ENCODE measurements at regions not wholly inside any gene's neighbourhood (a gene's known extent, or its start where the extent isn't known, plus 50 kb on each side); places are given as distances from the start of the nearest gene placed in this dataset.
"Not testable (repeated sequence)": the region's sequence is repeated elsewhere in the genome, so short reads cannot be mapped to it uniquely, and the experiment has no call there.

DNA sequence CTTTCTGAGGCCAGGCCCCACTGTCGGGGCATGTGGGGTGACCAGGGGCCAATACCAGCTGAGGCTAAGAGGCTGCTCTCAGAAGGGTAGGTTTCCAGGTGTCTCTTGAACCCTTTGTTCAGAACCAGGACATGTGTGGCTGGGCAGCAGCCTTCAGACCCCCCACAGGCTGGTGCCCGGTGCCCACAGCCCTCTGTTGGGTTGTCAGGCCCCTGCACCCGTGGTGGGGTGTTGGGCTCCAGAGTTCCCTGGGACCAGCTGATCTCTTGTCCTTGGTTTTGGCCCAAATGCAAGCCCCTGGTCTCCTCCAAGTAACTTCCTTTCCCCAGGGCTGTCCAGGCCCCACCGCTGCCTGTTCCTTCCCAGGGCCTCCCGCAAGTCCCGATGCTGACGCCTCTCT lies 226.0 kb downstream of the TMEM121 start:
- not testable (repeated sequence) for DNase-seq (ENCODE audit: low spot score)

DNA sequence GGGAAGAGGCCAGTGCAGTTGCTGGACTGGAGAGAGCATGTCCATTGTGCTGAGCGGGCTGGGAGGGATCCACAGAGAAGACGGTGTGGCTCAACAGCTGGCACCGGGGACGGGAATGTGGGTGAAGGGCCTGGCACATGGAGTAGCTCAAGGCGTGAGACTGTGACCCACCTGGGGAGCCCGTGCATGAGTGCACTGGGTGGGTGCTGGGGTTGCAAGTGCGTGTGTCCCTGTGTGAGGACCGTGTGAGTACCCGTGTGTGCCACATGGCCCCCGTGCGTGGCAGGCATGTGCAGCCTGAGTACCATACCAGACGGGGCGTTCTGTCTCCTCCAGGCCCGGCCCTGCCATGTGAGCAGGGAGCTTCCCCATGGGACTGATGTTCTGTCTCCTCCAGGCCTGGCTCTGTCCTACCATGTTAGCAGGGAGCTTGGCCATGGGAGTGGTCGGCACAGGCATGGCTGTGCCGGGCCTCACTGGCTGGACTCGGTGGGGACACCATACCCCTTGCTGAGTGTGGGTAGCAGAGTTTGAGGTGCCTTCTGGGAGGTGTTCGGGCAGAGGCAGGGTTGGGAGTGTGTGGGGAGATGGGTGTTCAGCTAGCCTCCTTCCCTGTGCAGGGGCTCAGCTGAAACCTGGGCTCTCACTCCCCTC lies 234.4 kb downstream of the TMEM121 start:
- no peak for DNase-seq (ENCODE audit: low spot score)

DNA sequence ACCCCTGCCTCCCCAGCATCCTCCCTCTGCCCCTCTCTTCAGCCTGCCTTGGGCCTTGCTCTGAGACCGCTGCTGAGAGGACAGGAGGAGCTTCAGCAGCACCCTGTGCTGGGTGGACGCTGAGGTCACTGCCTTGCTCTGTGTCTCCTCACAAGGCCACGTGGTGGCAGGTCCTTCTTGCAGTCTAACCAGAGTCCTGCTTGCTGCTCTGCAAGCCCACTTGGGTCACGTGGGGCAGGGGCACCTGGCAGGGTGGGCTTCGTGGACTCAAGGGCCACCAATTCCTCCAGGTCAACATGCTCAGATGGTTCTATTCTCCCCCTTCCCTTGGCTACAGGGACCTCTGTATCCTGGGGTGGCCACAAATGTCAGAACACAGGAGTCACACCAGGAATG lies 235.0 kb downstream of the TMEM121 start:
- DNase-seq (ENCODE audit: low spot score) = not testable (repeated sequence)

DNA sequence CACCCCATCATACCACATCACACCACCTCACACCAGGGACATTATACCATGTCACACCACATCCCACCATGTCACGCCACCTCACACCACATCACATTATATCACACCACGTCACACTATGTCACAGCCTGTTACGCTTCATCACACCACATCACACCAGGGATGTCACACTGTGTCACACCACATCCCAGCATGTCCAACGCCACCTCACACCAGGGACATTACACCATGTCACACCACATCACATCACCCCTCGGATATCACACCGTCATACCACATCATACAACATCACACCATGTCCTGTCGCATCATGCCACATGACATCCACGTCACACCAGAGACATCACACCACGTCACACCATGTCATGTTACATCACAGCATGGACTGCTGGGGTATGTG lies 235.5 kb downstream of the TMEM121 start:
- DNase-seq (ENCODE audit: low spot score) = no peak

DNA sequence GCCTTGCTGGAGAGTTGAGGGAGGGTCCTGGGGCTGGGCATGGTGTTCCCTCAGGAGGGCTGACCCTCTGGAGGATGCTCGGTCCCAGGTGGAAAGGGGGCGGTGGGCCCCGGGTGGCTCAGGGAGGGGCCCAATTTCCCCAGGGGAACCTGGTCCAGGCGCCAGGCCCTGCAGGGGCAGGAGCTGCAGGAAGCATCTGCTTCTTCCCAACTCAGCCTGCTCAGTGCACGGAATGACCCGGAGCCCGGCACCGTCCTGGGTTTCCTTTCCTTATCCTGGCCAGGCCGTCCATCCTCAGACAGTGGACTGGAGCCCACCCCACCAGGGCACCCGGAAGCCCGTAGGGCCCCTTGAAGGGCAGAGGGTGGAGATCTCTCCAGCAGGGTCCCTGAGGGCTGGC lies 235.9 kb downstream of the TMEM121 start:
- not testable (repeated sequence) for DNase-seq (ENCODE audit: low spot score)

DNA sequence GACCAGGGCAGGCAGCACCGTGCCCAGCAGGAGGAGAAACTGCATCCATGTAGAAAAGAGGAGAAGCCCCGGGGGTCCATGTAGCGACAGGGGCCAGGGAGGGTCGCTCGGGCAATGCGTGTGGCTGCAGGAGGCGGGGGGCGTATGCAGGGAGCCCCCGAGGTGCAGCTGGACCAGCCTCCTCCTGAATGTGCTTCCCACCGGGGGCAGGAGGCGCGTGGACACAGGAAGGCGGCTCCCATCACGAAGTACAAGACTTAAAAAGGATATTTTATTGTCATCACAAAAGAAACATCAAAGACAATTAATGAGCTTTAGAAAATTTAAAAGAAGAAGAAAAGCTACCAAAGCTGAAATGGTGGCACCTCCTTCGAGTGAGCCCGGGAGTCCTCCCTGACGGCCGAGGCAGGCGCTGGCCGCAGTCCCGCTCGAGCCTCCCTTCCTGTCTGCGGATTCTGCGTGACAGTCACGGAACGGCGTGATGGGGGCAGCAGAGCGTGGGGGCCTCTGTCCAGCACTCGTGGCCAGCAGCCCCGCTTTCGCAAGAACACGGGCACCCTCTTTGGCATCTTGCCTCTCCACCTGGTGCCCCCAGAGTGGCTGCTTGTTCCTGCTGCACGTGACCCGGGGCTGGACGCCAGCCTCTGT lies 238.0 kb downstream of the TMEM121 start:
- not testable (repeated sequence) for DNase-seq (ENCODE audit: low spot score)

DNA sequence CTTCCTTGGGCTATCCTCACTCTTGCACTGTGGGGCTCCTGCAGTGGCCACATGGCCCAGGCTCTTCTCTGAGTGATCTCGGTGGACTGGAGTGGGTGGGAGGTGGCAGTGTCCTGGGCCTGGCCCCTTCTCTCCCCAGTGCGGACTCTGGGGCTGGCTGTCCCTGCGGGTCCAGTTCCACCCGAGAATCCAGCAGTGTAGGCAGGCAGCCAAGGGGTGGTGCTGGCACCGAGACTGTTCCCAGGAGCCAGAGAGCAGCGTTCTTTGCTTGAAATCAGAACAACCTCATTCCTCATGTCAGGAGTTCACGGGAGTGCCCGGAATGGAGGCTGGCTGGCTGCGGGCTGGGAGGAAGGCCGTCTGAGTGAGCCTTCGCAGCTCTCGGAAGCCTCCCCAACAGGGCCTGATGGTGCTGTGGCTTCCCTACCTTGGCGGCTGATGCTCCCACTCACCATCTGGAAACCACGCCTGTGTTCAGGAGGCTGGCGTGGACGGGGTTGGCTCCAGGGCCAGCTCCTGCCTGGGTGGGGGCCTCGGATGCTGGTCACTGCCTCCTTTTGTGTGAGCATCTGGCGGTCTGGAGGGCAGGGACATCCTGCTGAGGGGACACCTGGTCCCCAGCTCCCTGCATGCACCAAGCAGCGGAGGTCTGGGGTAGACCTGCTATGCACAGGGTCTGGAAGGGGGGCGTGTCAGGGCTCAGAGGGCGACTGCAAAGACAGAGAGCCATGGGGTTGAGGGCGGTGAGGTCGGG lies 238.9 kb downstream of the TMEM121 start:
- DNase-seq (ENCODE audit: low spot score) = not testable (repeated sequence)

DNA sequence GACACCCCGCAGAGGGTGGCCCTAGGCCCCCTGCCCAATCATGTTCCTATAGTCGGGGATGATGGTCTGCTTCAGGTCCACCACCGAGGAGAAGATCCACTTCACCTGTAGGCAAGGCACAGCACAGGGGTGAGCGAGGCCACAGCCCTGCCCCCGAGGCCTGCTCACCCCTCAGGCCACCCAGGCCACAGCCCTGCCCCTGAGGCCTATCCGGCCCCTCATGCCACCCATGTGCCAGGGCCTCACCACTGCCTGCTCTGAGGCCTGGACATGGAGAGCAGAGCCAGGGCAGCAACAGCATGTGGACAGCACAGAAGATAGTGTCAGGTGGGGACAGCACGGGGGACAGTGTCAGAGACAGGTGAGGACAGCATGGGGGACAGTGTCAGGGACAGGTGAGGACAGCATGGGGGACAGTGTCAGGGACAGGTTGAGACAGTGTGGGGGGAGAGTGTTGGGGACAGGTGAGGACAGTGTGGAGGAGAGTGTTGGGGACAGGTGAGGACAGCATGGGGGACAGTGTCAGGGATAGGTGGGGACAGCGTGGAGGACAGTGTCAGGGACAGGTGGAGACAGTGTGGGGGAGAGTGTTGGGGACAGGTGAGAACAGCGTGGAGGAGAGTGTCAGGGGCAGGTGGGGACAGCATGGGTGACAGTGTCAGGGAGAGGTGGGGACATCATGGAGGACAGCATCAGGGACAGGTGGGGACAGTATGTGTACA lies 239.7 kb downstream of the TMEM121 start:
- no peak for DNase-seq (ENCODE audit: low spot score)

DNA sequence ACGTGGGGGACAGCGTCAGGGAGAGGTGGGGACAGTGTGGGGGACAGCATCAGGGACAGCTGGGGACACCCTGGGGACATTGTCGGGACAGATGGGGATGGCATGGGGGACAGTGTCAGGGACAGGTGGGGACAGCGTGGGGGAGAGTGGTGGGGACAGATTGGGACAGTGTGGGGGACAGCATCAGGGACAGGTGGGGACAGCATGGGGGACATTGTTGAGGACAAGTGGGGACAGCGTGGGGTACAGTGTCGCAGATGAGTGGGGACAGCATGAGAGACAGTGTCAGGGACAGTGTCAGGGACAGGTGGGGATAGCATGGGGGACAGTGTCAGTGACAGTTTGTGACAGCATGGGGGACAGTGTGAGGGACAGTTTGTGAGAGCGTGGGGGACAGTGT lies 240.9 kb downstream of the TMEM121 start:
- DNase-seq (ENCODE audit: low spot score) = no peak

DNA sequence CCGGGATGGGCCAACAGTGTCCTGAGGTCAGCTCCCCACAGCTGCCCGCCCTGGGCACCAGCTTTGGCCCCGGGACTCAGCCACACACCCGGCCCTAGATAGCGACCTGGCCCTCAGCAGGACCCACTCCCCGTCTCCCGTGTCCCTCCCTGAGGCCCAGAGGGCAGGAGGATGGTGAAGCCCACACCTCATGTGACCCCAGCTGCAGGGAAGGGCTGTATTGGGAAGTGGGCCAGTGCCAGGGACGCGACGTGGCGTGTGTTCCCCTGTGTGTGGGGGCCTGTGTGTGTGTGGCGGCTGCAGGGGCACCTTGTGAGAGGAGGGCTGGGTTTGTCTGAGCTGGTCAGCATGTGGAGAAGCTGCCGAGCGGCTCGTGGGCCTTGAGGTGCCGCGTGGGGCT lies 241.7 kb downstream of the TMEM121 start:
- DNase-seq (ENCODE audit: low spot score) = not testable (repeated sequence)

DNA sequence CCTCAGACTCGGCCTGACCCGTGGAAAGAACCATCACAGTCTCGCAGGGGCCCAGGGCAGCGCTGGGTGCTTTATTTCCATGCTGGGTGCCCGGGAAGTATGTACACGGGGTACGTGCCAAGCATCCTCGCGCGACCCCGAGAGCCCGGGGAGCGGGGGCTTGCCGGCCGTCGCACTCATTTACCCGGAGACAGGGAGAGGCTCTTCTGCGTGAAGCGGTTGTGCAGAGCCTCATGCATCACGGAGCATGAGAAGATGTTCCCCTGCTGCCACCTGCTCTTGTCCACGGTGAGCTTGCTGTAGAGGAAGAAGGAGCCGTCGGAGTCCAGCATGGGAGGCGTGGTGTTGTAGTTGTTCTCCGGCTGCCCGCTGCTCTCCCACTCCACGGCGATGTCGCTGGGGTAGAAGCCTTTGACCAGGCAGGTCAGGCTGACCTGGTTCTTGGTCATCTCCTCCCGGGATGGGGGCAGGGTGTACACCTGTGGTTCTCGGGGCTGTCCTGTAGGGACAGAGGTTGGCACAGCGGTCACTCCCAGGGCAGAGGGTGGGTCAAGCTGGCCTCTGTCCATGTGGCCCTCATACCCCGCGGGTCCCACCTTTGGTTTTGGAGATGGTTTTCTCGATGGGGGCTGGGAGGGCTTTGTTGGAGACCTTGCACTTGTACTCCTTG lies 242.8 kb downstream of the TMEM121 start:
- DNase-seq (ENCODE audit: low spot score) = not testable (repeated sequence)

DNA sequence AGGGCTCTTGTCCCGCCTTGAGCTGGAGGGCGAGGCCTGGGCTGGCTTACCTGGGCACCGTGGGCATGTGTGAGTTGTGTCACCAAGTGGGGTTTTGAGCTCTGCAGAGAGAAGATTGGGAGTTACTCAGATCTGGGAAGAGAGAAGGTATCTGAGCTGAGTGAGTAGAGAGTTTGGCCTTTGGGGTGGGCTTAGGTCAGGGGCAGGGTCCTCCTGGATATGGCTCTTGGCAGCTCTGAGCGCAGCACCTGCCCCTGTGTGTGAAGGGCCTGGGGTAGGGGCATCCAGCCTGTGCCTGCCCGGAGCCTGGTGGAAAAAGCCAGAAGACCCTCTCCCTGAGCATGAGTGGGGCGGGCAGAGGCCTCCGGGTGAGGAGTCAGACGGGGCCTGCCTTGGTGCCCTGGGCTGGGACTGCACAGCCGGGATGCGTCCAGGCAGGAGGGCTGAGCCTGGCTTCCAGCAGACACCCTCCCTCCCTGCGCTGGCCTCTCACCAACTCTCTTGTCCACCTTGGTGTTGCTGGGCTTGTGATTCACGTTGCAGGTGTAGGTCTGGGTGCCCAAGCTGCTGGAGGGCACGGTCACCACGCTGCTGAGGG lies 244.3 kb downstream of the TMEM121 start:
- DNase-seq (ENCODE audit: low spot score) = not testable (repeated sequence)

DNA sequence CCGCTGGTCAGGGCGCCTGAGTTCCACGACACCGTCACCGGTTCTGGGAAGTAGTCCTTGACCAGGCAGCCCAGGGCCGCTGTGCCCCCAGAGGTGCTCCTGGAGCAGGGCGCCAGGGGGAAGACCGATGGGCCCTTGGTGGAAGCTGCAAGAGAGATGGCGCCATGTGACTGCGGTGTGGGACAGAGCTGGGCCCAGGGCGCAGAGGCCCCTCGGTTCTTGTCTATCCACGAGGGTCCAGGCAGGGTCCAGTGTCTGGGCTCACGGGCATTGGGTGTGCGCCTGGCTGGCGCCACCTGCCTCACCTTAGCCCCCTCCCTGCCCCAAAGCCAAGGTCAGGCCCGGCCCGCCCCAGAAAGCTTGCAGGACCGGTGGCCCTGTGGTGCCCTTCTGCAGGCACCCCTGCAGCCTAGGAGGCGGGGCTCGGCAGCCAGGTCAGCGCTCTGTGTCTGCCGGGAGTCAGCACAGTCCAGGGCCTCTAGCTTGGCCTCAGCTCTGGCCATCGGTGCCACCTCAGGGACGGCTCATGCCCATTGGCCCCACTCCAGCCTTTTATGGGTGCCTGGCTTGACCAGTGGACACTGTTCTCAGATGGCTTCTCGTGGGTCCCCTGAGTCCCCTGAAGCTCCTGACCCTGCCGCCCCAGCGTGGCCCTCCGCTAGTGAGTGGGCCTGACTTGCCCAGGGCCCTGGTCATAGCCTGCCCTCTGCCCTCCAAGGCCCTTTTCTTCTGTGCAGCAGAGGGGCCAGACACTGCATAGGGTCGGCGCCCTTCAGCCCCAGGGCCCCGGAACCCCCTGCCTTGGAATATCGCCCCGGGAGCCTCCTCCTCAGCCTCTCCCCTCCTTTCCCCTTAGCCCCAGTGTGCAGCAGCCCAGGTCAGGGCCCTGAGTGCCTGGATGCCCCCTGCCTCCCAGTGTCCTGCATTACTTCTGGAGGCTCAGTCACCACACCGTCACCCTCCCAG lies 245.2 kb downstream of the TMEM121 start:
- DNase-seq (ENCODE audit: low spot score) = not testable (repeated sequence)

DNA sequence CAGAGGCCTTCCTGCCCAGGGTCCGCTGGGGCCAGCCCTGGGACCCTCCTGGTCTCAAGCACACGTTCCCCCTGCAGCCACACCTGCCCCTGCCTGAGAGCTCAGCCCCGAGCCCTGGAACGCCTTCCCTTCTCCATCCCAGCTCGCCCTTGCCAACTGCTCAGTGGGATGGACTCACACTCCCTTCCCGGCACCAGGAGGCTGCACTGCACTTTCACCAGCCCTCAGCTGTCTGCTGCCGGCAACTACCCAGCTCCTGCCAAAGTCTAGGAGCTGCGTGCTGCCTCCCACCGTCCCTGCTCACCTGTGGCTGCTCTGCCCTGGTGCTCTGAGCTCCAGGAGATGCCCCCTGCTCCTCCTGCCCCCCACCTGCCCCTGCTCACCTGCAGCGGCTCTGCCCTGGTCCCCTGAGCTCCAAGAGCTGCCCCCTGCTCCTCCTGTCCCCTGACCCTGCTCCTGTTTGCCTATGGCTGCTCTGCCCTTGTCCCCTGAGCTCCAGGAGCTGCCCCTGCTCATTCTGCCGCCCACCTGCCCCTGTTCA lies 246.4 kb downstream of the TMEM121 start:
- not testable (repeated sequence) for DNase-seq (ENCODE audit: low spot score)

DNA sequence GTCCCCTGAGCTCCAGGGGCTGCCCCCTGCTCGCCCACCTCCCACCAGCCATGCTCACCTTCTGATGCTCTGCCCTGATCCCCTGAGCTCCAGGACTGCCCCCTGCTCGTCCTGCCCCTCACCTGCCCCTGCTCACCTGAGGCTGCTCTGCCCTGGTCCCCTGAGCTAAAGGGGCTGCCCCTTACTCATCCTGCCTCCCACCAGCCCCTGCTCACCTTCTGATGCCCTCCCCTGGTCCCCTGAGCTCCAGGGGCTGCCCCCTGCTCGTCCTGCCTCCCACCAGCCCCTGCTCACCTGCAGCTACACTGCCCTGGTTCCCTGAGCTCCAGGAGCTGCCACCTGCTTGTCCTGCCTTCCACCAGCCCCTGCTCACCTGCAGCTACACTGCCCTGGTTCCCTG lies 247.2 kb downstream of the TMEM121 start:
- DNase-seq (ENCODE audit: low spot score) = no peak

DNA sequence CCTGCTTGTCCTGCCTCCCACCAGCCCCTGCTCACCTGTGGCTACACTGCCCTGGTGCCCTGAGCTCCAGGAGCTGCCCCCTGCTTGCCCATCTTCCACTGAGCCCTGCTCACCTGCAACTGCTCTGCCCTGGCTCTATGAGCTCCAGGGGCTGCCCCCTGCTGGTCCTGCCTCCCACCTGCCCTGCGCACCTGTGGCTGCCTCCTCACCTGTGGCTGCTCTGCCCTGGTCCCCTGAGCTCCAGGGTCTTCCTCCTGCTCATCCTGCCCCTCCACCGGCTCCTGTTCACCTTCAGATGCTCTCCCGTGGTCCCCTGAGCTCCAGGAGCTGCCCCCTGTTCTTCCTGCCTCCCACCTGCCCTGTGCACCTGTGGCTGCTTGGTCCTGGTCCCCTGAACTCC lies 247.6 kb downstream of the TMEM121 start:
- no peak for DNase-seq (ENCODE audit: low spot score)

DNA sequence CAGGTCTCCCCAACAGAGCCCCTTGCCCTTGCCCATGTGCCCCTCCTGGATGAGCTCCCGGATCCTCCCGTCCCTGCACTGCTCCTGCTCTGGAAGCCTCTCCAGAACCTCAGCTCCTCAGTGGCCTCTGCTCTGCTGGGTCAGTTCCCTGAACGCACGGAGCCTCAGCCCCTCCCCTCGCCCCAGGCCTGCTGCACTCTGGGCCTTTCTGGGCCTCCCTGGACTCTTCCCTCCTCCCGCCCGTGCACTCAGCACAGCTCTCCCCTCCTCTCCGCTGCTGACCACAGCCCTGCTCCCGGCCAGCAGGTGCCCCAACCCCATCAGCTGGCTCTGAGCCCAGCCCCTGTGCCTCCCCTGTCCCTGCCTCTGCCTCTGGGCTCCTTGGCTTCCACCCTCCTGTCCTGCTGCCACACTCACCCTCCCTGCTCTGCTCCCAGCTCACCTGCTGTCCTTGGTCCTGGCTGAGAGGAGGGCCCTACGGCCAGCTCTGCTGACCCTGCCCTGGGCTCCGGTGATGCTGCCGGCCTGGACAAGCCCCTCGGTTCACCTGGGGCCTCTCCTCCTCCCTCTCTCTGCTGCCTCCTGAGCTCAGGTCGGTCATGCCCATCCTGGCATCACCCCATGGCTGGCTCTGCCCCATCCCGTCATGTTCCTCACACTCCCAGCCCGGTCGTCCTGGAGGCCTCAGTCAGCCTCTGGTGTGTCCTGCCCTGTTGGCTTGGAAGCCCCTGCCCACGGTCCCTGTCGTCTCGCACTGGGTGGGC lies 248.4 kb downstream of the TMEM121 start:
- DNase-seq (ENCODE audit: low spot score) = not testable (repeated sequence)

DNA sequence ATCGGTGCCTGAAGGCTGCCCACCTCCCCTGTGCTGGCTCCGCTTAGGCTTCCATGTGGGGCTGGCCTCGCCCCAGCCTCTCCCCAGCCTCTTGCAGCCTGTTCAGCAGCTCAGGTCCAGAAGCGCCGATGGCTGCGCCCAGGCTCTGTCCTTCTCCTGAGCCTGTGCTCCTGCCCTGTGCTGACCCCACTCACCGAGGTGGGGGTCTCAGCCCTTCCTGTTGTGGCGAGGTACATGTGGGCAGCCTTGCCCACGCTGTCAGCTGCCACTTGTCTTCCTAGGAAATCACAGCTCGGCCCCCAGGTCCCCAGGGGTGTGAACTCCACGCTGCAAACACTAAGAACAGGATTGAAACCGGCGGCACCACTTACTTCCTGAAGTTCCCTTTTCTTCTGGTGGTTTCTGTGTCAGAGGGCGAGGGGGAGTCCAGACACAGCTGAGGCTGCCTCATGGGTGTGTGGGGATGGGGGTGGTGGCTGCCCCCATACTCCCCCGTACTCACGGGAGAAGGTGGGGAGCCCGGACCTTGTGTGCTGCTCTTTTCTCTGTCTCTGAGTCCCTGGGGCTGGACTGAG lies 249.1 kb downstream of the TMEM121 start:
- DNase-seq (ENCODE audit: low spot score) = not testable (repeated sequence)

DNA sequence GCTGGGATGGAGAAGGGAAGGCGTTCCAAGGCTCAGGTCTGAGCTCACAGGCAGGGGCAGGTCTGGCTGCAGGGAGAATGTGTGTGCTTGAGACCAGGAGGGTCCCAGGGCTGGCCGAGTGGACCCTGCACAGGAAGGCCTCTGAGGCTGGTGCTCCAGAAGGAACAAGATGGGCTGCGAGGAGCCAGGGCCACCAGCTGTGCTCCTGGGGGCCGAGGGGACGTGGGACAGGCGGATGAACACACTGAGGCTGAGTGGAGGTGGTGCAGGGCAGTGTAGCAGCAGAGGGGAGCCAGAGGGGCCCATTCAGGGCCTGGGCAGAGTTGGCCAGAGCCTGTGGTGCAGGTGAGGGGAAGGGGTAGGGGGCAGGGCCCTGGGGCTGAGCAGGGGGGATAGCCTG lies 249.7 kb downstream of the TMEM121 start:
- DNase-seq (ENCODE audit: low spot score) = not testable (repeated sequence)
